Dendritic cell treated with granulocyte-macrophage colony-stimulating factor and Interleukin-4, amounts not matched to agents 40 ng/mL and 50 ng/mL, for 4 days (primary cell): ENCODE measurements at regions not wholly inside any gene's neighbourhood (a gene's known extent, or its start where the extent isn't known, plus 50 kb on each side); places are given as distances from the start of the nearest gene placed in this dataset.
"Not testable (repeated sequence)": the region's sequence is repeated elsewhere in the genome, so short reads cannot be mapped to it uniquely, and the experiment has no call there.

Experiments used
- H3K27ac Mint-ChIP-seq: one replicate; pipeline ENCODE4 v1.8.0; 2022; ENCODE audit warnings: mild to moderate bottlenecking, mixed read lengths
- H3K27me3 Mint-ChIP-seq: one replicate; pipeline ENCODE4 v1.8.0; 2022; ENCODE audit warnings: mild to moderate bottlenecking, mixed read lengths
- H3K36me3 Mint-ChIP-seq: one replicate; pipeline ENCODE4 v1.8.0; 2022; ENCODE audit warnings: low read depth, mixed read lengths
- H3K4me1 Mint-ChIP-seq: one replicate; pipeline ENCODE4 v1.8.0; 2022; ENCODE audit warnings: low read depth, mixed read lengths
- H3K4me3 Mint-ChIP-seq: one replicate; pipeline ENCODE4 v1.8.0; 2022; ENCODE audit warnings: mild to moderate bottlenecking, moderate library complexity, mixed read lengths
- H3K9me3 Mint-ChIP-seq: one replicate; pipeline ENCODE4 v1.8.0; 2022; ENCODE audit warnings: mixed read lengths
- intact Hi-C: fragments of 100-400 bp; cut with micrococcal nuclease; formaldehyde crosslinking; loops from one replicate; pipeline ENCODE4 v1.15.0; 2022

- Mint-ChIP-seq H3K36me3 (no peaks in the 10 kb centered on the region), H3K27ac (no peak overlapping the region), H3K4me3 (no peak overlapping the region), H3K27me3 (no peaks in the 10 kb centered on the region), H3K9me3 (peaks cover 18% of the 10 kb centered on the region), H3K4me1 (no peaks in the 10 kb centered on the region)
- intact Hi-C loops: no loop called here
Measured at GRCh38 chr13:38093425-38093824, 223.9 kb upstream of the TRPC4 start.

- no peaks in the 10 kb centered on the region for H3K4me1 Mint-ChIP-seq
- no peaks in the 10 kb centered on the region for H3K36me3 Mint-ChIP-seq
Measured at GRCh38 chr13:38090913-38091312, 221.3 kb upstream of the TRPC4 start.

GRCh38 chr13:38086721-38087120 lies 217.1 kb upstream of the TRPC4 start:
- intact Hi-C loops: no loop called here
- H3K36me3 Mint-ChIP-seq: no peaks in the 10 kb centered on the region
- no peak overlapping the region for H3K4me3 Mint-ChIP-seq
- H3K27ac Mint-ChIP-seq: no peak overlapping the region
- H3K9me3 Mint-ChIP-seq: peaks cover 31% of the 10 kb centered on the region
- no peaks in the 10 kb centered on the region for H3K4me1 Mint-ChIP-seq
- no peaks in the 10 kb centered on the region for H3K27me3 Mint-ChIP-seq

More at GRCh38 chr13:38090913-38091312, 221.3 kb upstream of the TRPC4 start:
- H3K27me3 Mint-ChIP-seq: no peaks in the 10 kb centered on the region
- H3K4me3 Mint-ChIP-seq: no peak overlapping the region
- peaks cover 15% of the 10 kb centered on the region for H3K9me3 Mint-ChIP-seq
- intact Hi-C loops: no loop called here
- no peak overlapping the region for H3K27ac Mint-ChIP-seq

GRCh38 chr13:38086013-38086412 lies 216.4 kb upstream of the TRPC4 start:
- Mint-ChIP-seq H3K27ac (no peak overlapping the region), H3K4me1 (no peaks in the 10 kb centered on the region), H3K9me3 (peaks cover 29% of the 10 kb centered on the region), H3K36me3 (no peaks in the 10 kb centered on the region), H3K4me3 (no peak overlapping the region), H3K27me3 (no peaks in the 10 kb centered on the region)
- intact Hi-C loops: no loop called here

GRCh38 chr13:38073931-38074330 lies 204.4 kb upstream of the TRPC4 start:
- H3K27me3 Mint-ChIP-seq: no peaks in the 10 kb centered on the region
- no peak overlapping the region for H3K27ac Mint-ChIP-seq
- no peak overlapping the region for H3K4me3 Mint-ChIP-seq
- H3K36me3 Mint-ChIP-seq: no peaks in the 10 kb centered on the region
- intact Hi-C loops: no loop called here
- no peaks in the 10 kb centered on the region for H3K9me3 Mint-ChIP-seq
- H3K4me1 Mint-ChIP-seq: no peaks in the 10 kb centered on the region

- Mint-ChIP-seq H3K9me3 (peaks cover 7% of the 10 kb centered on the region), H3K4me1 (no peaks in the 10 kb centered on the region), H3K27ac (no peak overlapping the region), H3K4me3 (no peak overlapping the region), H3K36me3 (no peaks in the 10 kb centered on the region), H3K27me3 (no peaks in the 10 kb centered on the region)
- intact Hi-C loops: no loop called here
Measured at GRCh38 chr13:38072696-38073095, 203.1 kb upstream of the TRPC4 start.

GRCh38 chr13:38071340-38071739 lies 201.8 kb upstream of the TRPC4 start:
- H3K4me3 Mint-ChIP-seq, H3K36me3 Mint-ChIP-seq, intact Hi-C loops, H3K27me3 Mint-ChIP-seq, H3K27ac Mint-ChIP-seq, H3K4me1 Mint-ChIP-seq: not testable (repeated sequence)
- H3K9me3 Mint-ChIP-seq: peaks cover 20% of the 10 kb centered on the region

- intact Hi-C loops: no loop called here
- Mint-ChIP-seq H3K27me3 (no peaks in the 10 kb centered on the region), H3K36me3 (no peaks in the 10 kb centered on the region), H3K4me3 (no peak overlapping the region), H3K4me1 (no peaks in the 10 kb centered on the region), H3K9me3 (peaks cover 1% of the 10 kb centered on the region), H3K27ac (no peak overlapping the region)
Measured at GRCh38 chr13:38053896-38054295, 184.3 kb upstream of the TRPC4 start.

- Mint-ChIP-seq H3K4me3 (no peak overlapping the region), H3K36me3 (no peaks in the 10 kb centered on the region), H3K27me3 (no peaks in the 10 kb centered on the region), H3K9me3 (peaks cover 54% of the 10 kb centered on the region), H3K4me1 (no peaks in the 10 kb centered on the region), H3K27ac (no peak overlapping the region)
- intact Hi-C loops: no loop called here
Measured at GRCh38 chr13:38046049-38046376, 176.4 kb upstream of the TRPC4 start.

GRCh38 chr13:38045278-38046048 lies 175.9 kb upstream of the TRPC4 start:
- no peaks in the 10 kb centered on the region for H3K27me3 Mint-ChIP-seq
- intact Hi-C loops: no loop called here
- no peak overlapping the region for H3K27ac Mint-ChIP-seq
- H3K9me3 Mint-ChIP-seq: peaks cover 55% of the 10 kb centered on the region
- no peaks in the 10 kb centered on the region for H3K4me1 Mint-ChIP-seq
- H3K4me3 Mint-ChIP-seq: no peak overlapping the region
- H3K36me3 Mint-ChIP-seq: no peaks in the 10 kb centered on the region

- no peaks in the 10 kb centered on the region for H3K4me1 Mint-ChIP-seq
- intact Hi-C loops: no loop called here
- no peaks in the 10 kb centered on the region for H3K27me3 Mint-ChIP-seq
- peaks cover 67% of the 10 kb centered on the region for H3K9me3 Mint-ChIP-seq
- H3K4me3 Mint-ChIP-seq: no peak overlapping the region
- no peak overlapping the region for H3K27ac Mint-ChIP-seq
- no peaks in the 10 kb centered on the region for H3K36me3 Mint-ChIP-seq
Measured at GRCh38 chr13:38044067-38044466, 174.5 kb upstream of the TRPC4 start.

- Mint-ChIP-seq H3K27me3 (no peaks in the 10 kb centered on the region), H3K36me3 (no peaks in the 10 kb centered on the region), H3K4me3 (no peak overlapping the region), H3K4me1 (no peaks in the 10 kb centered on the region), H3K27ac (no peak overlapping the region), H3K9me3 (peaks cover 54% of the 10 kb centered on the region)
- intact Hi-C loops: no loop called here
Measured at GRCh38 chr13:38042771-38043170, 173.2 kb upstream of the TRPC4 start.

- H3K27ac Mint-ChIP-seq: no peak overlapping the region
- H3K4me1 Mint-ChIP-seq: no peaks in the 10 kb centered on the region
- H3K4me3 Mint-ChIP-seq: no peak overlapping the region
- H3K27me3 Mint-ChIP-seq: no peaks in the 10 kb centered on the region
- intact Hi-C loops: no loop called here
- H3K36me3 Mint-ChIP-seq: no peaks in the 10 kb centered on the region
- peaks cover 37% of the 10 kb centered on the region for H3K9me3 Mint-ChIP-seq
Measured at GRCh38 chr13:38024431-38024830, 154.9 kb upstream of the TRPC4 start.

GRCh38 chr13:38017320-38017719 lies 147.7 kb upstream of the TRPC4 start:
- H3K4me1 Mint-ChIP-seq: no peaks in the 10 kb centered on the region
- H3K4me3 Mint-ChIP-seq: no peak overlapping the region
- intact Hi-C loops: no loop called here
- H3K27ac Mint-ChIP-seq: no peak overlapping the region
- peaks cover 42% of the 10 kb centered on the region for H3K9me3 Mint-ChIP-seq
- no peaks in the 10 kb centered on the region for H3K27me3 Mint-ChIP-seq
- no peaks in the 10 kb centered on the region for H3K36me3 Mint-ChIP-seq

- Mint-ChIP-seq H3K9me3 (peaks cover 11% of the 10 kb centered on the region), H3K36me3 (no peaks in the 10 kb centered on the region), H3K4me1 (no peaks in the 10 kb centered on the region), H3K27ac (no peak overlapping the region), H3K4me3 (no peak overlapping the region), H3K27me3 (no peaks in the 10 kb centered on the region)
- intact Hi-C loops: no loop called here
Measured at GRCh38 chr13:38013676-38014075, 144.1 kb upstream of the TRPC4 start.
